GM18520 (cell line): ENCODE measurements at regions not wholly inside any gene's neighbourhood (a gene's known extent, or its start where the extent isn't known, plus 50 kb on each side); places are given as distances from the start of the nearest gene placed in this dataset.
"Not testable (repeated sequence)": the region's sequence is repeated elsewhere in the genome, so short reads cannot be mapped to it uniquely, and the experiment has no call there.

Experiments used
- ATAC-seq: cut with Tn5 transposase; IDR thresholded peaks from one replicate; pipeline ENCODE4 v1.9.1; 2021; ENCODE audit not compliant: unreplicated experiment

GRCh38 chr15:38726187-38726586 lies 161.6 kb upstream of the RASGRP1 start:
- no peak for ATAC-seq

GRCh38 chr15:38733331-38733730 lies 168.7 kb upstream of the RASGRP1 start:
- no peak for ATAC-seq

- ATAC-seq, result no peak
These were observed 175.6 kb upstream of the RASGRP1 start for GRCh38 chr15:38740206-38740605.

- no peak for ATAC-seq
These were observed 178.5 kb upstream of the RASGRP1 start for GRCh38 chr15:38743147-38743546.

- no peak for ATAC-seq
These were observed 180.5 kb upstream of the RASGRP1 start for GRCh38 chr15:38745126-38745525.

- no peak for ATAC-seq
These were observed 181.0 kb upstream of the RASGRP1 start for GRCh38 chr15:38745626-38746025.

- no peak for ATAC-seq
These were observed 181.6 kb upstream of the RASGRP1 start for GRCh38 chr15:38746211-38746610.

- no peak for ATAC-seq
These were observed 184.1 kb upstream of the RASGRP1 start for GRCh38 chr15:38748710-38749109.

GRCh38 chr15:38750786-38751185 lies 186.2 kb upstream of the RASGRP1 start:
- ATAC-seq, result no peak

- ATAC-seq, result no peak
These were observed 191.1 kb upstream of the RASGRP1 start for GRCh38 chr15:38755718-38756117.

GRCh38 chr15:38756441-38756840 lies 191.8 kb upstream of the RASGRP1 start:
- no peak for ATAC-seq

GRCh38 chr15:38758043-38758442 lies 193.4 kb upstream of the RASGRP1 start:
- ATAC-seq, result no peak

- ATAC-seq, result no peak
These were observed 197.1 kb upstream of the RASGRP1 start for GRCh38 chr15:38761681-38762080.

- no peak for ATAC-seq
These were observed 204.4 kb upstream of the RASGRP1 start for GRCh38 chr15:38768970-38769369.

- no peak for ATAC-seq
These were observed 204.9 kb upstream of the RASGRP1 start for GRCh38 chr15:38769492-38769891.

GRCh38 chr15:38774076-38774475 lies 209.5 kb upstream of the RASGRP1 start:
- ATAC-seq, result not testable (repeated sequence)

GRCh38 chr15:38781196-38781595 lies 216.6 kb upstream of the RASGRP1 start:
- ATAC-seq, result no peak

GRCh38 chr15:38782156-38782555 lies 217.5 kb upstream of the RASGRP1 start:
- no peak for ATAC-seq

- ATAC-seq, result no peak
These were observed 224.3 kb upstream of the RASGRP1 start for GRCh38 chr15:38788918-38789317.

- ATAC-seq, result no peak
These were observed 225.0 kb upstream of the RASGRP1 start for GRCh38 chr15:38789566-38789965.

GRCh38 chr15:38793206-38793810 lies 228.7 kb upstream of the RASGRP1 start:
- ATAC-seq, result no peak

- no peak for ATAC-seq
These were observed 231.0 kb upstream of the RASGRP1 start for GRCh38 chr15:38795471-38796245.

GRCh38 chr15:38796589-38796988 lies 232.0 kb upstream of the RASGRP1 start:
- ATAC-seq, result no peak
